NK-92 treated with Interleukin-12 subunit alpha and Interleukin-12 subunit beta, amount 100 ng/mL, for 24 hours (cell line): ENCODE measurements at regions not wholly inside any gene's neighbourhood (a gene's known extent, or its start where the extent isn't known, plus 50 kb on each side); places are given as distances from the start of the nearest gene placed in this dataset.

Experiments used
- DNase-seq: peaks from one replicate; lab custom pipeline; 2025; lab: John Stamatoyannopoulos, UW

DNA sequence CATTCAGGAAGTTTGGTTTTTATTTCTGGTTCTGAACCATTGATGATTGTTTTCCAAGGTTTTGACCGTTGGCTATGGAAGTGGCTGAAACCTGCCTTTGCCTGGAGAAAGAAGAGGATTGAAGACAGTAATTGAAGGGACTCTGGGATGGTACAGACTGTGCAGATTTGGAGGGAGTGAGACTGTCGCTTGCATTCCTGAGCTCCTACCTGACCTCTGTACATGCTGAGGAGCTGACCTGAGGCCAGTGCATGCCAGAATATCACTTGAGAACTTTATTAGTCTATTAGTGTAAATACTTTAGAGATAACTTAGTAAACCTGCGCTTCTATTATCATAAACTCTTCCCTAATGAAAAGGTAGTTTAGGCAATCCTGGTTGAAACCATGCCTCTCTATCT, 276.4 kb downstream of the IRS2 start:
- DNase-seq = no peak

DNA sequence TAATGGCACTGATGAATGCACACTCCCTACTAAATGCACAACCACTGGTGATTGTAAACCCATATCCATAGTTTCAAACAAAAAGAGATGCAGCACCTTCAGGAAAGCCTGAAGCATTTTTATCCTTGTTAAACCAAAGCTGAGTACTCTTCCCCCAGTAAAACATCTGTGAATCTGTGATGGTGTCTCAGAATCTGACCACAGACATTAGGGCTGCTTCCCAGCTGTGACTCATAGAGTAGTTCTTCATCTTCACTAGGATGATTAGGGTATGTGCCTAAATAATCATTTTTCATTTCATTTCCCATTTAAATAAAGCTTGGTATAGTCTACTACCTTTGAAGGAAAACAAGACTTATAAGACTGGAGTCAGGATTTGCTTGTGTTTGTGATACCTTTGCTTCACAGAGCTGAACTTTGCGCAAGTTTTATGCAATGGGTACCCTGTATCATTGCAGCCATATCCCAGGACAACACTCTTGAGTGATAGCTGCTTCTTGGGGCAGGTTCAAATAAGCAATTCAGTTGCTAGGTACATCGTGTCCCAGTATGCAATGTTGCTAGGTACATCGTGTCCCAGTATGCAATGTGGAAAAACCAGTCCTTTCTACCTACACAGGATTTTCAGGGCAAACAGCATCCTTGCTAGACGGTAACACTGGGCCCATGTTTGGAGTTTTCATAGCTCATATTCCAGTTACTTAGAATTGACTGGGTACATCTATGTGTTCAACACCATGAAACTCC, 277.1 kb downstream of the IRS2 start:
- no peak for DNase-seq

DNA sequence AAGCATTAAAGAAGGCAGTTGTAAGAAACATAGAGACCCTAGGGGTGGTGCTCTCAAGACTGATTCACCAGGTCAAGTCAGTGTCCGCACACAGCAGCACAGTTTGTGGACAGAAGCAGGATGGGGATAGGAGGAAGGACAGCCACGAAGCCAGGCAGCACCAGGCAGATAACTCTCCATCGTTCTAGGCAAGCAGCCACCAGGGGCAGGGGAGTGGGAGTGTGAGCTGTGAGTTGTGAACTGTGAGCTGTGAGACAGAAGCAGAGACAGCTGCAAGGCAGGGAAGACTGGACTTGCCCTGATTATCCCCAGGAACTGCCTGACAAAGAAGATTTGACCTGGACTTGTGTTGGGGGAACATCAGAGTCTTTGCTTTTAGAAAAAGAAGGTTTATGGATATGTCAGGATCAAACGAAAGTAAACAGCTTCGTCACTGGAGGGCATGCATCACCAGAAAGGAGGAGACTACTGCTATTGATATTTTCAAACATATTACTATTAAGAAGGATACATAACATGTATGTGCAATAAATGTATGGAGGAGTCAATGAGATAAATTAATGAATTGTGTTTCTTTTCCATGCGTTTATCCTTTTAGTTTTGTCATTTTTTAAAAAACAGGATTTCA, 286.1 kb downstream of the IRS2 start:
- no peak for DNase-seq

DNA sequence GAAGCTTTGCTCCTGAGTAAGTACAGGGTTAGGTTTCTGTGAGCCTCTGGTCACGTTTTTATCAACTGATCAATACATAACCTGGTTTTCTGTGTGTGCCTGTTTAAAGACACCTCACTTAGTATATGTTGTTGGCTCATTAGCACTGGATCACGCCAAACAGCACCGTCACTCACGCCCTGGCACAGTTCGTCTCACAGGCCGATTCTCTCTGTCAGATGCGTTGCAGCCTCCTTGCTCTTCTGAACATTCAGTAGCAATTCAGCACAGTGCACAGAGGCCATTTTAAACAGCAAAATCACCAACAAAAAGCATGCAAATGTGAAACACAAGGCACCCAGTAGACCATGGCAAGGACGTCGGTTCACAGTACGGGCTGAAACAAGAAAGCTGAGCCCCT, 288.5 kb downstream of the IRS2 start:
- no peak for DNase-seq

DNA sequence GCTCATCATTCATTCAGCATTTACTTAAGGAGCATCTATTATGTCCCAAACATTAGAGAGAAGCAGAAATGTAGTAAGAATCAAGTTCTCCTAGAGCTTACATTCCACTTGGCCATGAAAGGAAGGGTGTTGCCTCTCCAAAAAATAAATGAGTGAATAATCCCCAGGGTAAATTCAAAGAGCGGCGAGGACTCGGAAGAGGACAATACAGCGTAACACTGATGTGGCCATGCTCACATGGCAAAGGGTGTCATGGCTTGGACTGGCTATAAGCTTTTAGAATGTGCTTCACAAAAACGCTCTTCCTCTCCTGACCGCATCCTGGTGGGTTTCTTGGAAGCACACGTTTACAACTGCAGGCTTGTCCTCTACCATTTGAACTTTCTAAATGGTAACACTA, 290.2 kb downstream of the IRS2 start:
- no peak for DNase-seq

DNA sequence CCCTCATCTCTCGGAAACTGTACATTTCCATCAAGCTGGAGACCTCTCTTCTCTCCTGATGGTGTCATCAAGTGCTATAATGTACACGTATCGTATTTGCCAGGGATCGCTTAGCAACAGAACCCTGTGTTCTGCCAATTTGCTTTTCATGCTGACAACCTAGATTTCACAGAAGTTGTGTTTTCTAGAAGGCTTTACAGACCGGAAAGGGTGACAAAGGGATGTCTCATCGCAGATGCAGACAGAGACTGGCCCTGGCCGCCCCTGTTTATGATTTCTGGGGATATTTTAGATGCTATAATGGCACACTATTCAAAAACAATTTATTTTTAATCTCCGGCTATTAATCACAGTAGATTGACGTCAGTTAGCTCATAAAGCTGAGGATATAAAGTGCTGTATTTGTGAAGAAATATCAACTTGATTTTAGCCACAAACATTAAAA, 291.4 kb downstream of the IRS2 start:
- no peak for DNase-seq

DNA sequence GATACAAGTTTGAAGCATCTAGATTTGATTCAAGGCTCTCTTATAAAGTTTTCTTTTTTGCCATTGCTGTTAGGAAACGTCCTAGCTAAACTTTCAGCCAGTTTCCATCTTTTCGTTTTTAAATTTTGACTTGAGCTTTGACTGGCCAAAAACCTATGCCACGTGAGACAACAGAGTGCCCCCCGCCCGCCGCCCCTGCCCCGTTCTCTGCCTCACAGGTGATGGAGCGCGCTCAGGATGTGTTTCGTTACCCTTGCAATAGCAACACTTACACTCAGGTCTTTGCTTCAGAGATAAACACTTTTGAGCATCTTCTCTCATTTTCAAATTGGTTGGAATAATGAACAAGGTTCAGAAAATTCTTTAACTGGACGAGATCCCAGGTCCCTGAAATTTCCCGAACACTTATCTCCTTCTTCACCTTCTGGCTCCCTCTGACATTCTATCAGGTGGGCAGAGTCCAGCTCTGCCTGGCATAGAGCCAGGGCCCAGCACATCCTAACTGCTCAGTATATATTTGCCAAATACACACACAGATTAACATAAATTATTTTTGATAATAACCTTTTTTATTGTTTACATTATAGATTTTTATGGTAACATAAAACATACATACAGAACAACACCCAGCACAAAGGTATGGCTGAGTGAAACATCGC, 301.1 kb downstream of the IRS2 start:
- no peak for DNase-seq

DNA sequence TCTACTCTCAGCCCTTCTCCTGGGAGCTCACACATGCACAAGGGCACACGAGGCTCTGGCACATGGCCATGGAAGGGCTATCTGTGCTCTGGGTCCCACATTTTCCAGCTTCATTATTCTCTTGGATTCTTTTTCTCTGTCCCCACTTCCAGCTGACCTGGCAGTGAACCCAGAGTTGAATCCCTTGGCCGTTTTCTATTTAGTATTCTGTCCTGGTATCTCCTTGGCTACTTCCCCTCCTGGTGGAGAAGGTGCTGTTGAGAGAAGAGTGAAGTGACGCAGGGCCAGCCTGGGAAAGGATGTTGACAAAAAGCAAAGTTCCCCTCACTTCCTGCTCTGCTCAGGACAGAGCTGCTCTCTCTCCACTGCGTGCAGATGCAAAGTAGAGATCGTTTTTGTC, 303.1 kb downstream of the IRS2 start:
- DNase-seq = no peak

DNA sequence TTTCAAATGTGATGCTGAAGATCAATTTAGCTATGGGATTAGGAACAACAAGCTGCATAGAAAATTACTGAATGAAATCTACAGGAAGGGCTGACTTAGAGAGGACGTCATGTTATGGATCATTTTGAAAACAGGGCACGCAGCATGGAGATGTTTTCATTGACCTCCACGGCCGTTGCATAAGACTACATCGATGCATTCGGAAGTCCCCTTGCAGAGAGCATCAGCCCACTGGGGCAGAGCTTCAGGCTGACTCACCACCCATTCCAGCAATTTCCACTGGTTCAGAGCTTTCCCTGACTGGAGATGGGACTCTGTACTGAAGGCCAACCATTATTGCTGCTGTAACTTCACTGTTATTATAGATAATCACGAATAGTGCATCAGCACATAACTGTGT, 305.3 kb downstream of the IRS2 start:
- DNase-seq = no peak

DNA sequence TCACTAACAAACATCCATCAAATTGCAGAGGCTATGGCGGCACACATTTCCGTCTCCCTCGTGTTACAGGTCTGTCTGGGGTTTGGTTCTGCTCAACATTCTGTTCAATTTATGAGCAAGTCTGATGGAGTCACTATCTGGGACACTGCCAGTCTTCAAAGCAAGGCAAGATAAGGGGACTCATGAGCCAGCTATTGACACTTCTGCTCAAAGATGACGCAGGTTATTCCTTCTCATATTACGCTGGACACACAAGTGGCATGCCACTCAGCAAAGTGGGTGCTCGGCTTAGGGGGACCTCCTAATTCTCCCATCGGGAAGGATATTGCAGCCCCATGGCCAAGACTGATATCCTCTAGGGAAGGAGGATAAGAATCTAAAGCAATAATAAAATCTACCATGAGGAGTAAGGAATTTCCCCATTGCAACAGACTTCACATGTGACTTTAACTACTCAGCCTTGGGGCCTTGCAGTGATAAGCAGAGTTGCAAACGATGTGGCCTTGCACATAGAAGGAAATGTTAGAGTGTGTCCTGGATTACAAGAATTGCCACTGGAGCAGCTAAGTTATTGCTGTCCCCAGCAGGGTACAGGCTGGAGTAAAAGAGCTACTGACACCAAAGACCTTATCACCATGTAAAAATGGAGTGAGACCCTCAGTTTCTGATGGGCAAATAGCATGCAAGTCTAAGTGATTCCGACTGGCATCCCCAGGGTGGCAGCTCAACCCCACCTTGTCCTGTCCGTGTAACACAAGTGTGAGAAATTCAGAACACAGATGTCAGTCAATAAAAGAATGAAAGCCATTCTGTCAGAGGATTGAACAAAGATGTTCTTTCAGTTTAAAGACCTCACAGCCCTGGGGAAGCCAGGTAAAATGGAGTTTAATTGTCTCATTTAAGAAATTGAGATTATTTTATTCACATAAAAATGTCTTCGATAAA, 306.1 kb downstream of the IRS2 start:
- no peak for DNase-seq

DNA sequence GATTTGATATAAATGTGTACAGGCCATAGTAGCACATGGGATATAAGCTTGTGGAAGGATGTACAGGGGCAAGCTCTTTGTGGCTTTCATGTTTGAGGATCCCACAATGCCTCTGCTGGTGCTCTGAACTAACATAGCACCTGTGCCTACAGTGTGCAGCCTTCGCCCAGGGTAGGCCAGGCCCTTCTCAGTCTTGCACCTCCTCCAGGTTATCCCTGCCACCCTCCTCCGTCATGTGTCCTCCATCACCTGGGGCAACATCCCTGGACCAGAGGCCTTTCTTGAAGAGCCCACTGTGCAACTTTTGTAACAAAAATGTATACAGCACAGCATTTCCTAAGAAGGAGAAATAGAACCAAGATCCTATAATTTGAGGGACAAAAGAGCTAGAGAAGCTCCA, 306.8 kb downstream of the IRS2 start:
- DNase-seq = no peak

DNA sequence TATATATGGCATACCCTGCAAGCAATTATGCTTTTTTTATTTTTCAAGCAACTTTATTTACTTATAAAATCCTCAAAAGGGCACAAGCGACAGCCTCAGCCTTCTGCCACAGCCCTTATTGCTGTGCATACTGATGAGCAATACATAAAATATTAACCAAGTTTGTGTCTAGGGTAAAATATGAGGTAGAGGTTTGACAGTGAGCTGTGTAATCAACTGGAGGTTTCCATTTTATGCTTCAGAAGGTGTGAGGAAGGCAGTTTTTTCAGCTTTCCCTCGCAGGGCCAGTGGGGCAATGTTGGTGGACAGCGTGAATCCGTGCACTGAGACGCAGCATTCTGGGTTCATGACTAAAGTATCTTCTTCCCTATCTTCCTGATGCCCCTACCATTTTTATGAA, 310.4 kb downstream of the IRS2 start:
- DNase-seq = no peak

DNA sequence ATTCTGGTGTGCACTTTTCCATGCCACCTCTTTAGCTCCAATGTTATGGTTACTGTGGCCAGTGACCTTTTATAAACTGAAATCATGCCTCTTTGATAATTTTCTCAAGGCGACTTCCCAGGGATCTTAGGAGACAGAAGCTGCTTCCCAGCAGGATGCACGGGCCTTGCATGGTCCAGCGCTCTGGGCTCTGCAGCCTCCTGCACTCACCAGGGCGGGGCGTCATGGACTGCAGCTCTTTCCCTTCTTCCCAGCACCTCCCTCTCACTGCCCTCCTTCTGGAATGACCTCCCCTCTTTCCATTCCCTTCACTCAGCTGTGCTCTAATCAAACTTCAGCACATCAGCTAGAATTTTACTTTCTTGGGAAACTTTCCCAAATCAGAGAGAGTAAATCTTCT, 318.3 kb downstream of the IRS2 start:
- DNase-seq = no peak

DNA sequence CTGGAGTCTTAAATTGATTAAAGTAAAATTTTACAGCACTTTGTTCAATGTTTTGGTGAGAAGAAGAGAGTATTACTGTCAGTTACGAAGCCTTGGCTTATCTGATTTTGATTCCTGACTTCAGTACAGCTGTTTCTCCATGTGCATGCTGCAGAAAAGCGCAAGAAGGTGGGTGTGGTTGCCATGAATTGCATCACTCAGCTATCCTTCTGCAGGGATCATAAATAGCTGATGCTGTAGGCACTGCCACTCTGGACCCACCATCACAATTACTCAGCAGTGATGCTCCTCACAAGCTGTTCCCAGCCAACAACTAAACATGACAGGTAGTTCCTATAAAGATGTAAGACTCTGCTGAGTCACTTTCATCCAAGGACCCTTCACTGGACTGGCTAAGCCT, 321.2 kb downstream of the IRS2 start:
- DNase-seq = no peak

DNA sequence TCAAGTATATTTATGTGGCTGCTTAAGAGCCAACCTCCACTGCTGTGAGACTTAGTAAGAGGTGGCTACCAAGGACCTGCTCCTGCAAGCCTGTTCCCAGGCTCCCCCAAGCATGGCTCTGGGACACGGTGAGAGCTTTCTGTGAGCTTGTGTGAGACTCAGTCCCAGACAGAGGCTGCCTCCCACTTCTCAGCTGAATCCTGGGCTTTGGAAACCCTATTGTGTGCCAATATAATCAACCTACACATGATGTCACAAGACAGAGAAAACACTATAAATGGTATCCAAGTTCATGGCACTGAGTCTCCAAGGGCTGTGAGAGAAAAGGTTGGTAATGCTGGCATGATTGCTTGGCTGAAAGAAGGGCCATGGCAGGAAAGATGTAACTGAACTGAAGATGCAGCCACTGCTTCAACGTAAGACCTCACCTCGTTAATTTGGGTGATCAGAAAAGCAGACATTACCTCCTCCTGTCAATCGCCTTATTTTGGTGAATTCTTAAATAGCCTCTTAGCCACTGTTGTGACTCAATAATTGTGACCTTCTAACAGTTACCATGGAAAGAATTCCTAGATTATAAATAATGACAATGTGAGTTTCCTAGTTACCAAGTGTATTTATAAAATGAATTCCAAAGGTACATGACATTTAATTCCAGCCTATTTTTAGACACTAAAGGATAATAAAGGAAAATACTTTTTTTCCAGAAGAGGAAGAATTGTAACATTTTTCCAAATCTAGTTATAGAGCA, 332.0 kb downstream of the IRS2 start:
- DNase-seq = no peak

DNA sequence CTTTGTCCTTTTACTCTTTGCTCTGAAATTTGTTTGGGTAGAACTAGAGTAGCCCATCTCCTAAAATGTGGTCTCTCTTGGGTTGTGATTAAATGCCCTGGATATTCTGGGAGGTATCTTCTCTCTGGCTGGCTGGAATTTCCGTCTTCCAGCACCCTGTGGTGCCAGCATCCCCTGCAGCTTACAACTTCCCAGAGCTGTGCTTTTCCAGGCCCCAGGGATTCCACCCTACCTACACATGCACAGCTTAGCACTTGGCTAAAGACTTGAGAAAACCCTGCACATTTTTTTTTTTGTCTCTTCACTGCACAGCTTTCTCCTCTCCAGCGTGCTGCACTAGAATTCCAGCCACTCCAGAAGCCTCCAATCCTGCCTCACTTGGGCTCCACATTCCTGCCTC, 334.7 kb downstream of the IRS2 start:
- no peak for DNase-seq

DNA sequence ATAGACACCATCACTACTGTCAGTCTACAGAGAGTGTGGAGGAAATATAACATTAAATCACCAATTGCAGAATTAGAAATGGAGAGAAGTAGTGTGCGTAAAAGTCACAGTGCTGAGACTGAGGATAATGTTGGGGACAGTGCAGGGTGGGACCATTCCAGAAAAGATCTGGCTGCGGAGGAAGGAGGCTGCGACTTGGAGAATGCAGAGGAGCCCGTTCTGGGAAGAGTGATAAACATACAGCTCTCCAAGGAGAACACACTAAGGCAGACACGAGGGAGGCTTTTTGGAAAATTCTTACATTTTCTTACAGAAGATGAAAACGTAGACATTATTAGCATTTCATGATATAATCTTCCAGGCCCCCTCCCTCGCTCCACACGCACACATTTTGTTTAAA, 337.8 kb downstream of the IRS2 start:
- DNase-seq = no peak

DNA sequence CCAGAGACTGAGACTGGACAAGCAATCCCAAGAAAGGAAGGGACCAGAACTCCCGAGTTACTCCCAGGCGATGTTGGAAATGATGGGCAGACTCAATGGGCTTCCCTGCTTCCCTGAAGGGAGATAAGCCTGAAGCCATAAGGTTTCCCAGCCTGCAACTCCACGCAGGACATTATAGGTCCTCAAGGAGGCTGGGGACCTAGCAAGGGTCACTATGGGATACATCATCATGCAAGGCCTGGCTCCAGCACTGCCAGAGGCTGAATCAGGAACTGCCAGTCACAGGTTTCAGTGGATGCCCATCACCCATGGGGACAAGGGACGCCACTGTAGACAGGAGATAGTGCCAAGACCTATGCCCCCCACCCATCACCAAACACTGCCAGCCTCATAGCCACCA, 338.7 kb downstream of the IRS2 start:
- no peak for DNase-seq

DNA sequence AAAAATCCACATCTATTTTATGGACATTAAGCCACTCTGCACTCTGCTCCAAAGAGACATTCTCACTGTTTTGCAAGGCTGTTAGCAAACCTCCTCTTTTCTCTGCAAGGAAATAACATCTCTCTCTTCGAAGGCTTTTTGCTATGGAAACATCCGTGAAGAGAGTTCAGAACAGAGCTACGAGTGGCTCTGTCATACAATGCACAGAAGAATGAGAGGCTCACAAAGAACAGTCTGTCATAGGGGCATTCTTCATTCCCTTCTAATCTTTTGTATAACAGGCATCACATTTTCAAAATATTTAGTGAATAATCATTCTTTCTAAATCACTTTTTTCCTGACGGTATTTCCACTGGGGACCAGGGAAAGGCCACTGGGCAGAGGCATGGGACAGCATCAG, 346.1 kb downstream of the IRS2 start:
- DNase-seq = no peak

DNA sequence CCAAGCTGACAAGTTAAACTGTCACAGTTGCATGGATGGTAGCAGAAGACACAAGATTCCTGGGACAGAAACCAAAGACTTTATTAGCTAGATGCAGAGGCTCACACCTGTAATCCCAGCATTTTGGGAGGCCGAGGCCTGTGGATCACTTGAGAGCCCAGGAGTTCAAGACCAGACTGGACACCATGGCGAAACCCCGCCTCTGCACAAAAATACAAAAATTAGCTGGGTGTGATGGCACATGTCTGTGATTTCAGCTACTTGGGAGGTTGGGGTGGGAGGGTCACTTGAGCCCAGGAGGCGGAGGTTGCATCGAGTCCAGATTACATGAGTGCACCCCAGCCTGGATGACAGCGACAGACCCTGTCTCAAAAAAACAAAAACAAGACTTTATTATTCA, 346.6 kb downstream of the IRS2 start:
- DNase-seq = no peak

DNA sequence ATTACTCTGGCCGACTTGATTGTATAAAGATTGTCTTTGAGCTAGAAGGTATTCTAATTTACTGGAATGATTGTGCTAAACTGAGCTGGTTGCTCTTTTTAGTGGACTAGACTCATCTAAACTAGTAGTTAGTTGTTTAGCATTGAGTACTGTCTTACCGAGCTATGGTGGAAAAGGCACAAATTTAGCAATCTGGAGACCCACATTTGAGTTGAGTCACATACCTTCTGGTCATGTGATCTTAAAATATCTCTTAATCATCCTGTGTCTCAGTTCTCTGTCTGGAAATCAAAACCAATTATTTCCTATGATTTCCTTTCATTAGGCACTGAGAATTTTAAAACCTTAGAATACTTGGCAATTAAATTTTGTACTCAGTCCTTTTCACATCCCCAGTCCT, 349.5 kb downstream of the IRS2 start:
- no peak for DNase-seq
